HG02885 (cell line): ENCODE measurements at regions not wholly inside any gene's neighbourhood (a gene's known extent, or its start where the extent isn't known, plus 50 kb on each side); places are given as distances from the start of the nearest gene placed in this dataset.
A peak's percentile ranks its signal among the peaks of the same experiment; 100 is the strongest.

Source experiments
- ATAC-seq: cut with Tn5 transposase; IDR thresholded peaks from one replicate; pipeline ENCODE4 v1.9.1; 2021; ENCODE audit warnings: mild to moderate bottlenecking; ENCODE audit not compliant: unreplicated experiment, poor library complexity

DNA sequence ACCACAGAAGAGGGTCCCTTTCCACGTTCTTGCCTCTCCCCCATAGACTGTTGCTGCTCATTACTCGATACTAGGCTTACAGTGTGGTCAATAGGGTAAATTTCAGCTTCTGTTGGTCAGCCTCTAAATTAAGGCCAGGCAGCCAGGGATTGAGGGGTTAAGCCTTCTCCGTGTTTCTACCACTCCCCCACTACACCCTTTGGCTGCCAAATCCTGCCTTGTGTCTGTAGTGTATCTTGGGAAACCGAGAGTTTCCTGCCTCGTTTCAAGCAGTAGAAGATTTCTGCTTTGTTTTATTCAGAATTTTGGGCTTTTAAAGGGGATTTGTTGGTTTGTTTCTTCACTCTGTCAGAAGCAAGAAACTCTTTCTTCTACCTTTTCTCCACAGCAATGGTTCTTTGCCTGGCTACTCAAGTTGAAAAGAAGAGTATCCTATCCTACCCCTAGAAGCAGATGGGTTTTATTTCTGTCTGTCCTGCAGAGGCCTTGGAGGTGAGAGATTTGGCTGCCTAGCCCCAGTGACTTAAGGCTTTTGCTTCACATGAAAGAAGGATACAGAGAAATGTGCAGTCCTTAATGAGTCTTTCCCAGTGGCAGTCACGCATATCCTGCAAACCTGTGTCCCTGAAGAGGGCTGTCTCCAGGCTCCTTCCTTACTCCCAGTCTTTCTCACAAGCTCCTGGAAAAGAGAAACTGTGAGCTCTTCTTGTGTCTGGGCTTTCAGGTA lies 261.5 kb upstream of the TANK start:
- ATAC-seq = no peak

GRCh38 chr2:160901613-160902012 lies 258.6 kb upstream of the TANK start:
- ATAC-seq = no peak

DNA sequence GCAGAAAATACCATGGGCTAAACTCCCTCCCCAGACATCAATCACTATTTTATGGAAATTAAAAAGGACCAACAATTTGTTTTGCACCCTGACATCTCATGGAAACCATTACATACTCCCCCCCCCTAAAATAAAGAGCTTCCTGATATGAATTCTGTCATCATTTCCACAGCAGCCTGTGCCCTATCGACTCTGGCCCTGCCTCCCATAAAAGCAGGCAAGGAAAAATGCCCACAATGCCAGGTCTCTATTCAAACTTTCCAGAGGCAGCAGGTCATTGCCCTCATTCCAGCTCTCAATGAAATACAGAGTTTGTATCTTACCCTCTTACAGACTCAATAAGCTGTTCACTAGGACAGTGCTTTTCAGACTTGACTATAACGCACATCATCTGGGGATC lies 254.4 kb upstream of the TANK start:
- no peak for ATAC-seq

DNA sequence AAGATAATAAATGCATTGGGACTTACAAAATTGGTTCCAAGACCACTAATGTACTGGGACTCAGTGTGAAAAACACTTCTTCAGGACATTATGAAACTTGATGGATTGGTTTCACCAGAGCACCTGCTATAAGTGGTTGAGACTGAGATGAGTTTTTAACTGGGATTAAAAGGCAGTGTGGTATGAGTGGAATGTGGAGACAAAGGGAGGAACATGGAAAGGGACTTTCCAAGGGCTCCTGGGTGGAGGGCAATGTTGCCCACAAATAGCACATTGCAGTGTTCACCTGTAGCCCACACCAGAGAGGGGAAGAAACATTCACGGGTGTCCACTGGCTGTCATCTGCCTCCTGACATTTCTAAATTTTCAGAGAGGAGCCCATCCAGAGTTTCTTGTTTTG lies 253.3 kb upstream of the TANK start:
- ATAC-seq = no peak

- no peak for ATAC-seq
Observed at GRCh38 chr2:160907738-160908137, 252.5 kb upstream of the TANK start.

DNA sequence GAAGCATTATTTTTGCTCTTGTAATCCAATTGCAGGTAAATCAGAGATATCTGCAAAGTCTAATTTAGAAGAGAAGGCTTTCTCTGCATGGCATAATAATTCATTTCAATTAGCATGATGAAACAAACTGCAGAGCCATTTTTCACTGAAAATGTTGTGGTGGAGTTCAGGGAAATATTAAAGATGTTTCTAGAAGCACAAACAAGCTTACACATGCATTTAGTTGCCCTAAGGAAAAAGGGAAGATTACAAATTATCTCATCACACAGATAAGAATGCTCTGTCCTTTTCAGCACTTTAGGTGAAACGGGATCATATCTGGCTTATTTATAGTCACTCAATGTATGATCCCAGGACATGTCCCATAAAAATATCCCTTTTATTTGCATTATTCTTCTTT lies 252.1 kb upstream of the TANK start:
- ATAC-seq = no peak

- no peak for ATAC-seq
Observed at GRCh38 chr2:160909781-160910242, 250.4 kb upstream of the TANK start.

GRCh38 chr2:160910681-160911080 lies 249.5 kb upstream of the TANK start:
- no peak for ATAC-seq

- no peak for ATAC-seq
Observed at GRCh38 chr2:160911258-160911657, 249.0 kb upstream of the TANK start.

- no peak for ATAC-seq
Observed at GRCh38 chr2:160912276-160912675, 248.0 kb upstream of the TANK start.

DNA sequence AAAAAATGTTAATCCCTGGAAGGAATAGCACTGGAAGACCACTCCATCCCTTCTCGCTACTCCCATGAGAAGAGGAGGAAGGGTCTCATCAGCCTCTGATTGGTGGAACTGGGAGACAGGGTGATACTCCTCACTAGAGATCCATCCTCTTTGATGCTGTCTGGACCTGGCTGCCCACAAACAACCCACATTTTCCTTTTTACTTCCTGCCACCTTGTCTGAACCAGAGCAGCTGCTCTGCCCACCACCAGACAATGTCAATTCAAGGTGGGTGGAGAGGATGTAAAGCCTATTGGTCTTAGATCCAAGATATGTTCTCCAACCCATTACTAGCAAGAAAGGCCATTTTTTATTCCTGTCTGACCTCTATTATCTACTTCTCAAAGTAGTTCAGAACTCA lies 246.9 kb upstream of the TANK start:
- ATAC-seq = no peak

- no peak for ATAC-seq
Observed at GRCh38 chr2:160914217-160914616, 246.0 kb upstream of the TANK start.

- ATAC-seq = no peak
Observed at GRCh38 chr2:160916300-160916699, 243.9 kb upstream of the TANK start.

GRCh38 chr2:160917850-160918249 lies 242.4 kb upstream of the TANK start:
- ATAC-seq = no peak

DNA sequence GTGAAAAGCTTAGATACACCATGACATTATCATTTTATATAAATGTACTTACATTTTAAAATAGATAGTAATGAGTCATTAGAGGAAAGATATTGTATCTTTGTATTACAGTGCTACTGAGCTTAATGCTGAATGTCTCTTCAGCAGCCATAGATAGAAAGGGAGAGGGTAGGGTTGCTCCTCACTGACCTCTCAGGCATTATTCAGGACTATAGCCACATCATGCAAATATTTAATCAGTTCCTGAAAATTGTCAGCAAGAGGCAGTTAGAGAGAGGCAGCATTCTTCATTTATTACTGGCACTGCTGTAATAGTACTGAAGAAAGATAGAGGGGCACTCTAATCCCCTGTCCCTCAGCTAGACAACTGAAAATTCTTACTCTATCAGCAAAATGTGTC lies 242.0 kb upstream of the TANK start:
- no peak for ATAC-seq

- peak; percentile 67 for ATAC-seq
Observed at GRCh38 chr2:160918906-160919503, 241.2 kb upstream of the TANK start.

DNA sequence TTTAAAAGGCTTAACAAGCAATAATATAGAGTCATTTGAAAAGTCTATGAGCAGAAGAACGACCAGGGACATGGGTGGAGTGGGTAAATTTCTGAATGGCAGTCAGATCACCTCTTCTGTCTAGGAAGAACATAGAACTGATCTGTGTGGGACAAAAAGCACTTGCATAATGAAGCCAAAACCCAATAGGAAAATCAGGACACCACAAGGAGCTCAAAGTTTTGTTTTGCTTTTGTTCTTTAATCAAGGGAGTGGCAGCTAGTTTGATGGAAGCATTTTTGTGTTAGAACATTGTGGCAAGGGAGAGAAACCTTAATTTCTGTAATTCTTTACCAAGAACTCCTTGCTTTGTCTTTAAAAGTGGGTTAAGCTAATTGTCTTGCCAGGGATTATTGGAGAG lies 240.2 kb upstream of the TANK start:
- no peak for ATAC-seq

DNA sequence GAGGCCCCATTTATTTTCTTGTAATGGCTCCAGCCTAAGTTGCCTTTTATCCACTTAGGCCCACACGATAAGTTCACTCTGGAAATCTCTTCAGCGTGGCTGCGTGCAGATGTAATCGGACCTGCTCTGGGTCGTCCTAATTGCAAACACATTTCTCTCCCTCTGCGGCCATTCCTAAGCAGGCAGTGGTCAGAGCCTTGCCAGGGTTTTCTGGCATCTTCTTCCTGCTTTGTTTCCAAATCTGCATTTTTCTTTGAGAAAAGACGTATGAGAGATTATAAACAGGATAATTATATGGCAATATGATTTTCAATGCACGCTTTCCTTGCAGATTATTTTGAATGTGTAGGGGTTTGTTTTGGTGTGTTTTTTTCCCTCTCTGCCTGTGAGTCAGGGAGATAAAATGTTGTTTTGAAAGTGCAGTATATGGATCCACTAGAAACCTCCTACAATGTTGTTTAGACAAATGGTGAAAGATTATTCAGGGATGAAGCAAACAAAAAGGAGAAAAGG lies 239.4 kb upstream of the TANK start:
- no peak for ATAC-seq

DNA sequence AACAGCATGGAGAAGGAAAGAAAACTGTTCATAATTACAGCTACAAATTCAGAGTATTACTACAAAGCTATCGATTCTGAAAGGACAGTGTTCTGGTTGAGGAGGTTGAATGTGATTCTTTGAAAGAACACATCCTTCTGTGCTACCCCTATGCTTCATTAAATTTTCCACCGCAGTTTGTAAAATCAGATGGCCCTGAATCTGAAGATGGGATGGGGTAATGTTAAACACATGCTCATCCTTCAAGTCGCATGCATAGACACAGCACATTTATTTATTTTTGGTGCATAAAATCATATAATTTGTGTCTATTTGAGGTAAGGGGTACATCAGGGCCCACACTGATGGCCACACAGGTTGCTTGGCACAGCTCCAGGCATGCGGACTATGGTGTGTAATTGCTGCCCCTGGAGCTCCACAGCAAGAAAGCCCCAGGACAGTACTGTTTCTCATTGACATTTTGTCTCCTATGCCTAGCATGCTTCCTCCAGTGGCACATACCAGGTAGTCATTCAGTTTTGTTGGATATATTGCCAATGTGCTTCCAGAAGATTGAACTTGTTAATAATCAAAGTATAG lies 238.8 kb upstream of the TANK start:
- ATAC-seq = no peak

GRCh38 chr2:160924936-160925353 lies 235.3 kb upstream of the TANK start:
- no peak for ATAC-seq

GRCh38 chr2:160925956-160926355 lies 234.3 kb upstream of the TANK start:
- ATAC-seq = no peak

DNA sequence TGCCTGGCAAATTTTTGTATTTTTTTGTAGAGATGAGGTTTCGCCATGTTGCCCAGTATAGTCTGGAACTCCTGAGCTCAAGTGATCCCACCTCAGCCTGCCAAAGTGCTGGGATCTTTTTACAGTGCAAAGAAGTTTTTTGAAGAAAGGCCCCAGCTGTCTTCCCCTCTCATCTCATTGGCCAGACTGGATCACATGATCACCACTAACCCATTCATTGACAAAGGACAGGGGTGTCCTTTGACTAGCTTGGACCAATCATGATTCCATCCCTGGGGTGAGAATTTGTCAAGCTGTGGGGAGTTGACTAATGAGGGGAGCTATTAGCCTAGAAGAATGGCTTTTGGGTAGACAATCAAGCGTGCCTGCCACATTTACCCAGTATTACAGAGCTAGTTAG lies 232.9 kb upstream of the TANK start:
- ATAC-seq = no peak
